IPS-15b (cell line): ENCODE measurements at regions not wholly inside any gene's neighbourhood (a gene's known extent, or its start where the extent isn't known, plus 50 kb on each side); places are given as distances from the start of the nearest gene placed in this dataset.
"Not testable (repeated sequence)": the region's sequence is repeated elsewhere in the genome, so short reads cannot be mapped to it uniquely, and the experiment has no call there.

Experiments
- H3K27me3 ChIP-seq: one replicate; pipeline ENCODE4 v1.6.1; 2013; ENCODE audit warnings: low read length; ENCODE audit not compliant: control insufficient read depth, insufficient read depth
- H3K36me3 ChIP-seq: one replicate; pipeline ENCODE4 v1.6.1; 2013; ENCODE audit warnings: low read length; ENCODE audit not compliant: control insufficient read depth, insufficient read depth
- H3K4me1 ChIP-seq: one replicate; pipeline ENCODE4 v1.6.1; 2013; ENCODE audit warnings: mild to moderate bottlenecking, low read length; ENCODE audit not compliant: control insufficient read depth, insufficient read depth
- H3K4me3 ChIP-seq: one replicate; pipeline ENCODE4 v1.5.1; 2013; ENCODE audit warnings: low read depth, low read length
- H3K9ac ChIP-seq: one replicate; pipeline ENCODE4 v1.6.1; 2013; ENCODE audit warnings: low read depth, mild to moderate bottlenecking, low read length
- H3K9me3 ChIP-seq: one replicate; pipeline ENCODE4 v1.6.1; 2013; ENCODE audit warnings: mild to moderate bottlenecking, low read length; ENCODE audit not compliant: control insufficient read depth, insufficient read depth

DNA sequence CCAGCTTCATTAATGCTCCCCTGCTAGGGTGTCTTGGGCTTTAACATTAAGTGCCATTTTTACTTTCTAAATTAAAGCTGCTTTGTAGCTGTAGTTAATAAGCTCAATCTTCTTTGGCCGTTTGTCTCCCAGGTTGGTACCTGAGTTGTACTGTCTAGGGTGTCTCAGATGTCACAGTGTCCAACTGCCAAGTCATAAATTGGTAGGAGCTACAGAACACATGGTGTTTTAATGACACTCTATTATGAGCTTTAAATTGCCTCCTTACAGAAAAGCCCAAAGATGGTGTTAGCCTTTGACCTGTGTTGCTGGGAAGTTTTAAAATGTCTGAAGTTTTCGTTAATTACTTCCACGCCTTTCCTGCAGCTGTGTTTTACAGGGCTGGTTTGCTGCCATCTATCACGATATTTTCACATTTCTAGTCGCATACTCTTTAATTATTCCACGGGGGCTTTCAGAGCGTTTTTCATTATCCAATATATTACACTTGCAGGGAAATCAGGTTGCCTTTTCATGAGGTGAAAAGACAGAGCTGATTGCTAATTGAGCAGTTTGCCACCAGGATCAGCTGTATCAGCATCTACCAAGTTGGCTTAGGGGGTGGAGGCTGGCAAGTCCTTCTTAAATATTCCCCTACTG is 247.8 kb upstream of the PLPP4 start:
- H3K9ac ChIP-seq = no peak overlapping the region
- H3K9me3 ChIP-seq = no peaks in the 10 kb centered on the region

DNA sequence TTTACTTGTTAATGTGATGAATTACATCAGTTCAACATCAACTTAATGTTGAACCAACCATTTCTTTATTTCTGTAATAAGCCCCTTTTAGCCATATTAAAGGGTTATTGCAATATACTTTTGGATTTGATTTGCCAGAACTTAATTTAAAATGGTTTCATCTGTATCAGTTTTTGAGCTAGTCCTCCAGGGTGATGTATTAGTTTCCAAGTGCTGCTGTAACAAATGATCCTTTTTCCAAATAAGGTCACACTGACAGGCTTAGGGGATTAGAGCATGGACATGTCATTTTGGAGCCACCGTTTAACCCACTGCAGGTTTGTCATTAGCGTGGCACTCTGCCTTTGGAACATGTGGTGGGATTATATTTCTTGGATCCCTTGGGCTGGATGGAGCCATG is 244.8 kb upstream of the PLPP4 start:
- H3K4me3 ChIP-seq = no peak overlapping the region
- H3K9ac ChIP-seq = no peak overlapping the region
- no peaks in the 10 kb centered on the region for H3K36me3 ChIP-seq
- H3K4me1 ChIP-seq = no peaks in the 10 kb centered on the region
- H3K9me3 ChIP-seq = no peaks in the 10 kb centered on the region
- no peaks in the 10 kb centered on the region for H3K27me3 ChIP-seq

More for the DNA sequence above, 247.8 kb upstream of the PLPP4 start:
- Histone ChIP-seq H3K4me3 (no peak overlapping the region), H3K27me3 (no peaks in the 10 kb centered on the region), H3K4me1 (no peaks in the 10 kb centered on the region), H3K36me3 (no peaks in the 10 kb centered on the region)

DNA sequence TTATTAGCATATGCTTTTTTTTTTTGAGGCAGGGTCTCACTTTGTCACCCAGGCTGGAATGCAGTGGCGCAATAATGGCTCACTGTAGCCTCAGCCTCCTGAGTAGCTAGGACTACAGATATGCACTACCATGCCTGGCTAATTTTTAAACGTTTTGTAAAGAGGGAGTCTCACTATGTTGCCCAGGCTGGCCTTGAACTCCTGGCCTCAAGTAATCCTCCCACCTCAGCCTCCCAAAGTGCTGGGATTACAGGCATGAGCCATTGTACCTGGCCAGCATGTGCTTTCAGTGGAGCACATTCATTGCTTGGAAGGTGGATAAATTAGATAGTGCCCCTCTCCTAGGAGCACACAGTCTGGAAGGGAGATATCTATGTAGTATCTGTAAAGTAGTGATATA is 243.7 kb upstream of the PLPP4 start:
- H3K36me3 ChIP-seq, H3K9ac ChIP-seq, H3K9me3 ChIP-seq, H3K4me3 ChIP-seq, H3K27me3 ChIP-seq, H3K4me1 ChIP-seq: not testable (repeated sequence)

DNA sequence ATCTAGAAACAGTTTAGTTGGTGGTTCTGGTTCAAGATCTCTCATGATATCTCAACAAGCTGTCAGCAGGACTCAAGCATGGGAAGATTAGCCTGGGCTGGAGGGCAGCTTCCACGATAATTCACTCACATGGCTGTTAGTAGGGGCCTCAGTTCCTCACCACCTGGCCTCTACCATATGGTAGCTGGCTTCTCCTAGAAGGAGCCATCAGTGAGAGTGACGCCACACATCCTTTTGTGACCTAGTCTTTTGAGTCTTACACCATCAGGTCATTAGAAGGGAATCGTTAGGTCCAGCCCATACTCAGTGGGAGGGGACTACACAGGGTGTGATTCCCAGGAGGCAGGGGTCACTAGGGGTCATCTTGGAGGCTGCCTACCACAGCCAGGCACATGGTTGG is 239.3 kb upstream of the PLPP4 start:
- Histone ChIP-seq H3K36me3 (no peaks in the 10 kb centered on the region), H3K9me3 (no peaks in the 10 kb centered on the region), H3K4me1 (no peaks in the 10 kb centered on the region), H3K27me3 (no peaks in the 10 kb centered on the region), H3K9ac (no peak overlapping the region), H3K4me3 (no peak overlapping the region)

DNA sequence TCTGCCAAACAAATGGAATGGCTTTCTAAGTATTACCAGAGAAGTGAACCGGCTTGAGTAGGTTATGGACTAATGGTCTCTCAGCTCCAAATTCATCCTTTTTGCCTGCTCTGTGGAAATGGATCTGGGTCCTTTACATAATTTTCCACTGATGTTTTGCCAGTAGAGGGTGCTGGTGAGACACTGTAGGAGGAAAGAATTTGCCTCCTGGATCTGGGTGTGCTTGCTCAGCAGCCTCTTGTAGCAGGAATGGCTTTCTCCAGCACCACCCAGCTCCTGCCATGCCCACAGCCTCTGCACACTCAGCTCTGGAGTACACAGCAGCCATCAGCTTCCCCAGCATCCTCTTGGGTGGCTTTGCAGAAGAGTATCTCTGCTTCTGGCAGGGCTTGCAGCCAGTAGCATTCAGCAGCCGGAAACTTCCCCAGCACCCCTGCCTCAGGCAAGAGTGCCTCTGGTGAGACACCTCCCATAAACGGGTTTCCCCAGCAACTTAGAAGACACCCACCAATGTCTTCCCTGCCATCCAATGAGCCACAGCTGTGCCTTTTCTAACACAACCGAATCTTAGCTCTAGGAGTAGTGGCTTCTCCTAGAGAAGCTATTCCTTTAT is 235.0 kb upstream of the PLPP4 start:
- no peaks in the 10 kb centered on the region for H3K36me3 ChIP-seq

DNA sequence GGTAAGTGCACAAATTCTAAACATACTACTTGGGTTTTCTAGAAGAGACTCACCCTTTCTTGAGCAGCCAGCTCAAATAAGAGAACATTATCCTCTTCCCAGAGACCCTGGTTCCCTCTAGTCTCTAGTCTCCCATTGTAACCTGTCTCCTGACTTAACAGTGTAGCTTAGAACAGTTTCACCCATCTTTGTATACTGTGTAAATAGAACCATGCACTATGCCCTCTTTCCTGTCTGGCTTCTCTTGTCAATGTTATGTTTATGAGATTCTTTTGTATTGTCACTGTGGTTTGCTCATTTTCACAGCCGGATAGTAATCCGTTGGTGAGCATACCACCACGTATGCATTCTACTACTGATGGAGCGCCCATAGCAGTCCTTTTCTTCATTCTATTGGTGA is 227.4 kb upstream of the PLPP4 start:
- H3K36me3 ChIP-seq = no peaks in the 10 kb centered on the region
- no peak overlapping the region for H3K9ac ChIP-seq
- H3K27me3 ChIP-seq = no peaks in the 10 kb centered on the region
- H3K9me3 ChIP-seq = no peaks in the 10 kb centered on the region
- H3K4me1 ChIP-seq = no peaks in the 10 kb centered on the region
- no peak overlapping the region for H3K4me3 ChIP-seq

More for the DNA sequence above, 235.0 kb upstream of the PLPP4 start:
- H3K9ac ChIP-seq = no peak overlapping the region
- H3K4me3 ChIP-seq = no peak overlapping the region
- no peaks in the 10 kb centered on the region for H3K27me3 ChIP-seq
- H3K9me3 ChIP-seq = no peaks in the 10 kb centered on the region
- H3K4me1 ChIP-seq = no peaks in the 10 kb centered on the region

DNA sequence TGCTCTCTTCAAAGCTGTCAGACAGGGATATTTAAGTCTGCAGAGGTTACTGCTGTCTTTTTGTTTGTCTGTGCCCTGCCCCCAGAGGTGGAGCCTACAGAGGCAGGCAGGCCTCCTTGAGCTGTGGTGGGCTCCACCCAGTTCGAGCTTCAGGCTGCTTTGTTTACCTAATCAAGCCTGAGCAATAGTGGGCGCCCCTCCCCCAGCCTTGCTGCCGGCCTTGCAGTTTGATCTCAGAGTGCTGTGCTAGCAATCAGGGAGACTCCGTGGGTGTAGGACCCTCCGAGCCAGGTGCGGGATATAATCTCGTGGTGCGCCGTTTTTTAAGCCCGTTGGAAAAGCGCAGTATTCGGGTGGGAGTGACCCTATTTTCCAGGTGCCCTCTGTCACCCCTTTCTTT is 217.3 kb upstream of the PLPP4 start:
- H3K27me3 ChIP-seq, H3K9me3 ChIP-seq, H3K4me3 ChIP-seq, H3K36me3 ChIP-seq, H3K4me1 ChIP-seq, H3K9ac ChIP-seq: not testable (repeated sequence)

DNA sequence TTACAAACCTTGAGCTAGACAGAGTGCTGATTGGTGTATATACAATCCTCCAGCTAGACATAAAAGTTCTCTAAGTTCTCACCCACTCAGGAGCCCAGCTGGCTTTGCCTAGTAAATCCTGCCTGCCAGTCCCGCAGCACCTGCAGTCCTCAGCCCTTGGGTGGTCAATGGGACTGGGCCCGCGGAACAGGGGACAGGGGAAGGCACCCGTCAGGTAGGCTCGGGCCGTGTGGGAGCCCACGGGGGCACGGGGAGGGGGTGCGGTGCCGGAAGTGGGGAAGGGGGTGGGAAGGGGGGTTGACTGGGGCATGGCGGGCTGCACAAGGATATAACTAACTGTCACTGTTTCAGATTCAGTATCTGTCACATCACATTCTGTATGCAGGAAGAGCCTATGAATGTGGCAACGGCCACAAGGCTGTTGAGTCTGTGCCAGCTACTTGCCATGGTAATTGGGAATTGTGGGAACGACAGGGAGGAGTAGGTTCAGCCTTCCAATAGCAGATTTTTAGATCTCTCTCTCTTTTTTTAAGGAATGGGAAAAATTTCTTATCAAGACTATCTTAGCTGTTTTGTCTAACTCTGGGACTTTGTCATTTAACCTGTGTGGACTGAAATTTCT is 205.1 kb upstream of the PLPP4 start:
- H3K4me1 ChIP-seq = no peaks in the 10 kb centered on the region
- H3K36me3 ChIP-seq = no peaks in the 10 kb centered on the region
- H3K4me3 ChIP-seq = no peak overlapping the region
- H3K9me3 ChIP-seq = no peaks in the 10 kb centered on the region
- no peaks in the 10 kb centered on the region for H3K27me3 ChIP-seq
- H3K9ac ChIP-seq = no peak overlapping the region

DNA sequence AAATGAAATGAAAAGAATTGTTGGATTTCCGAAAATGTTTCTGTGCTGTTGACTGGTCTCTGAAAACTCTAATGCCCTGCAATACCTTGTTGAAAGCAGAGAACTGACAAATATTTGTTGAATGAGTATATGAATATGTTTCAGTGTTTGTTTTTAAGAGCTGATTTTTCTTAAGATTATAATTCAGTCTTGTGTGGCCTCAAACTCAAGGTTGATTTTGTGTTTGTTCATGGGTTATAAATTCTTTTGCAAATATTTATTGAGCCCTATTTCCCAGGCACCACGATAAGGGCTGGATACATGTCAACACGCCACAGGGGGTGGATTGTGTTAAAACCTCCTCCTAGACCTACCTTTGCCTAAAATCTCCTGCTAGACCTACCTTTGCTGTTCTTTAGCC is 203.9 kb upstream of the PLPP4 start:
- Histone ChIP-seq H3K9me3 (no peaks in the 10 kb centered on the region), H3K4me3 (no peak overlapping the region), H3K27me3 (no peaks in the 10 kb centered on the region), H3K9ac (no peak overlapping the region), H3K4me1 (no peaks in the 10 kb centered on the region), H3K36me3 (no peaks in the 10 kb centered on the region)

DNA sequence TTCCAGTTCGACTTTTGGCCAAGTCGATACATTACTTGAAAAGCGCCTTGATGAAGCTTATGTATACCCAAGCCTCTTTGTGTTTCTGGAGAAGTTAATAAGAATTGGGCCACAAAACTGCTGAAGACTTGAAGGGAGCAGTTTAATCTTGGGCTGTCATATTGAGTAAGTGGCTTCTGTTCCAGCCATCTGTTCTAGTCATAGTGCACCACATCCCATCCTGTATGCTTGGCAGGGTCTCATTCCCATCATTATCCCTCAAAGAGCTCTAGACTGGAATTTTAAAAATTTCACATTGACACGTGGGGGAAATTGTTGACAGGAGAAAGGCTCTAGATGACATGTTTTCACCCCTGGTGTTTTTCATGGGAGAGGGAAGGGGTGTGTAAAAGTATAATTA is 196.6 kb upstream of the PLPP4 start:
- no peaks in the 10 kb centered on the region for H3K27me3 ChIP-seq
- no peaks in the 10 kb centered on the region for H3K9me3 ChIP-seq
- H3K9ac ChIP-seq = no peak overlapping the region
- H3K36me3 ChIP-seq = no peaks in the 10 kb centered on the region
- H3K4me3 ChIP-seq = no peak overlapping the region
- H3K4me1 ChIP-seq = no peaks in the 10 kb centered on the region

DNA sequence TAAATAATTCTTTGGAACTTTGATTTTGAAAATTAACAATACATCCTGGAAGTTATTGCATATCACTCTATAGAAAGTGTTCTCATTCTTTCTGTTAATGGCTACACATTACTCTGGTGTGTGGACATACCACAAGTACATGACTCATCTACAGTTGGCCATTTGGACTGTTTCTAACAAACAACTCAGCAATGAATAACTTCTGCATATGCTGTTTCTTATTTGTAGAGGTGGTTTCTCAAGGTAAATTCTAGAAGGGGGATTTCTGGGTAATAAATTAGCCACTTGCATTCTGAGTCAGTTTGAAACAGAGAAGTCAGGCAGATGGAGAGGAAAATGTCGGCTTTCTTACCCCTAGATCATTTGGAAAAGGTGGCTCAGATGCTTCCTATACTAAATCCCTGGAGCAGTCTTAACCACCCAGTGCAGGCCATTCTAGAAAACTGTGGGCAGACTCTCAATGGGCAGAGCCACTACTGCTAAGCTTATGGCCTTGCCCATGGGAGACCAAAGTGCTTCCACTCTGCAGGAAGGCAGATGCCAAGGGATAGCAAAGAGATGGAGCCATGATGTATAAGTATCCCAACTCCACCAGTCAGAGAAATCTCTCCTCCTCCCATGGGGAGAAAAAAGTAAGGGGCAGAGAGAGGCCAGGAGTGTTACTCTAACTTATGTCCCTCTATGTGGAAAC is 194.0 kb upstream of the PLPP4 start:
- H3K9ac ChIP-seq = no peak overlapping the region
- H3K9me3 ChIP-seq = no peaks in the 10 kb centered on the region
- H3K36me3 ChIP-seq = no peaks in the 10 kb centered on the region
- no peak overlapping the region for H3K4me3 ChIP-seq
- no peaks in the 10 kb centered on the region for H3K27me3 ChIP-seq
- H3K4me1 ChIP-seq = no peaks in the 10 kb centered on the region

DNA sequence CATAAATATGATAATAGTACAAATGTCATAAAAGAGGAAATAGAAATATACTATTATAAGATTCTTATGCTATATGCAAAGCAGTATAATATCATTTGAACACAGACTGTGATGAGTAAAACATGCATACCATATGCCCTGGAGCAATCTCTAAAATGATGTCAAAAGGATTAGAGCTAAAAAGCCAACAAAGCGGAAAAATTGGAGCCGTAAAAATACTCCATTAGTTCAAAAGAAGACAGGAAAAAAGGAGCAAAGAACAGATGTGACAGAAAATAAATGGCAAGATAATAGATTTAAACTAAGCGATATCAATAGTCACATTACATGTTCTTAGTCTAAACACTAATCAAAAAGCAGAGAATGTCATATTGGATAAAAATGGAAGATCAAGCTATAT is 191.0 kb upstream of the PLPP4 start:
- Histone ChIP-seq H3K9ac (no peak overlapping the region), H3K27me3 (no peaks in the 10 kb centered on the region), H3K4me1 (no peaks in the 10 kb centered on the region), H3K36me3 (no peaks in the 10 kb centered on the region), H3K9me3 (peaks cover 5% of the 10 kb centered on the region), H3K4me3 (no peak overlapping the region)
